A549 (cell line): ENCODE measurements at regions not wholly inside any gene's neighbourhood (a gene's known extent, or its start where the extent isn't known, plus 50 kb on each side); places are given as distances from the start of the nearest gene placed in this dataset.

Experiments
- BHLHE40 ChIP-seq: IDR thresholded peaks from 2 replicates; pipeline ENCODE4 v1.6.1; 2012; ENCODE audit warnings: low read depth, low read length, inconsistent platforms
- EP300 ChIP-seq, 2 experiments: fragments of >200 bp; sonication (Bioruptor Twin); formaldehyde crosslinking; IDR thresholded peaks; 2 replicates in 1 of 2; 3 replicates in 1 of 2; pipeline ENCODE4 v1.6.1; 2016 to 2017
- HOXB13 ChIP-seq: fragments of 250-450 bp; sonication (Bioruptor Pico); IDR thresholded peaks from 2 replicates; pipeline ENCODE4 v1.5.0; 2020; ENCODE audit warnings: low read depth, mild to moderate bottlenecking, moderate library complexity
- TF ChIP-seq, protein P1 (sequence below): fragments of 450-650 bp; IDR thresholded peaks from 2 replicates; pipeline ENCODE4 v1.6.1; 2014; ENCODE audit warnings: antibody characterized with exemption
- TF ChIP-seq, protein P2 (sequence below): fragments of 250-450 bp; sonication (Bioruptor Pico); IDR thresholded peaks from 2 replicates; pipeline ENCODE4 v1.5.0; 2021; ENCODE audit warnings: mild to moderate bottlenecking, moderate library complexity, borderline replicate concordance
- TF ChIP-seq, protein P3 (sequence below): fragments of 200-600 bp; sonication (generic); IDR thresholded peaks from 2 replicates; pipeline ENCODE4 v1.6.1; 2016; ENCODE audit warnings: antibody characterized with exemption, mild to moderate bottlenecking, moderate library complexity

DNA sequence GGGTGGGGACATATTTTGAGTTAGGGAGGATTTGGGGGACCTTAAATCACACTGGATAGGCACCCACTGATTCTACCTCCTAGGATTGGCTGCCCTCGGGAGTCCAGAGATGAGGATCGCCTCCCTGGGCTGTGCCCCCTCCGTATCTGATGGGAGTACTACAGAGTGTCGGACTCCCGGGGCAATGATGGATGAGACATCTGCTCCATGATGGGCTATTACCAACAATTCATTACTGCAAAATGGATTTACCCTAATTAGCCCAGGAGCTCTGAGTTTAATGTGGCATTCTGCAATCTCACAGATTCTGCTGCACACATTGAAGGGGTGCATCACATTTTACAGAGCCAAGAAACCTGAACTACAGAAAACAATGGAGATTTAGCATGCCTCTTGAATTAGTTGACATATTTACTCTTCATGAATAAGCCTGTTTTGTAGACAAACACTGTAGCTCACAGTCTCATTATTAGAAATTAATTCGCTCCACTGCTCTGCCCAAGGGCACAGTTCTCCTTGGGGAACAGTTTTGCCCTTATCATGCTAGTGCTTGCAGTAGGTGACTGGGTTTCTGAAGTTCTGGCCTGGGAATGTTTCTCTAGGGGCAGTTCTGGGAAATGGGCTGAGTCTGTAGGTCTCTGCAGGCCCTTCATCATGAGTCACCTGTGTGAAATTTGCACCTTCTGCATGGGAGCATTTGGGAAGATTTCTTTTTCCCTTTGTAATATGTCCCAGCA lies 217.1 kb upstream of the PLET1 start:
- no peak for TF ChIP-seq EP300 (IDR thresholded peaks at IDR 0.05)
- TF ChIP-seq, protein P1, sequence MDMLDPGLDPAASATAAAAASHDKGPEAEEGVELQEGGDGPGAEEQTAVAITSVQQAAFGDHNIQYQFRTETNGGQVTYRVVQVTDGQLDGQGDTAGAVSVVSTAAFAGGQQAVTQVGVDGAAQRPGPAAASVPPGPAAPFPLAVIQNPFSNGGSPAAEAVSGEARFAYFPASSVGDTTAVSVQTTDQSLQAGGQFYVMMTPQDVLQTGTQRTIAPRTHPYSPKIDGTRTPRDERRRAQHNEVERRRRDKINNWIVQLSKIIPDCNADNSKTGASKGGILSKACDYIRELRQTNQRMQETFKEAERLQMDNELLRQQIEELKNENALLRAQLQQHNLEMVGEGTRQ: no peak
- TF ChIP-seq BHLHE40: no peak
- no peak for TF ChIP-seq HOXB13 (CRISPR knock-in tag)
- TF ChIP-seq, protein P2, sequence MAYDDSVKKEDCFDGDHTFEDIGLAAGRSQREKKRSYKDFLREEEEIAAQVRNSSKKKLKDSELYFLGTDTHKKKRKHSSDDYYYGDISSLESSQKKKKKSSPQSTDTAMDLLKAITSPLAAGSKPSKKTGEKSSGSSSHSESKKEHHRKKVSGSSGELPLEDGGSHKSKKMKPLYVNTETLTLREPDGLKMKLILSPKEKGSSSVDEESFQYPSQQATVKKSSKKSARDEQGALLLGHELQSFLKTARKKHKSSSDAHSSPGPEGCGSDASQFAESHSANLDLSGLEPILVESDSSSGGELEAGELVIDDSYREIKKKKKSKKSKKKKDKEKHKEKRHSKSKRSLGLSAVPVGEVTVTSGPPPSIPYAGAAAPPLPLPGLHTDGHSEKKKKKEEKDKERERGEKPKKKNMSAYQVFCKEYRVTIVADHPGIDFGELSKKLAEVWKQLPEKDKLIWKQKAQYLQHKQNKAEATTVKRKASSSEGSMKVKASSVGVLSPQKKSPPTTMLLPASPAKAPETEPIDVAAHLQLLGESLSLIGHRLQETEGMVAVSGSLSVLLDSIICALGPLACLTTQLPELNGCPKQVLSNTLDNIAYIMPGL: no peak
- TF ChIP-seq, protein P3, sequence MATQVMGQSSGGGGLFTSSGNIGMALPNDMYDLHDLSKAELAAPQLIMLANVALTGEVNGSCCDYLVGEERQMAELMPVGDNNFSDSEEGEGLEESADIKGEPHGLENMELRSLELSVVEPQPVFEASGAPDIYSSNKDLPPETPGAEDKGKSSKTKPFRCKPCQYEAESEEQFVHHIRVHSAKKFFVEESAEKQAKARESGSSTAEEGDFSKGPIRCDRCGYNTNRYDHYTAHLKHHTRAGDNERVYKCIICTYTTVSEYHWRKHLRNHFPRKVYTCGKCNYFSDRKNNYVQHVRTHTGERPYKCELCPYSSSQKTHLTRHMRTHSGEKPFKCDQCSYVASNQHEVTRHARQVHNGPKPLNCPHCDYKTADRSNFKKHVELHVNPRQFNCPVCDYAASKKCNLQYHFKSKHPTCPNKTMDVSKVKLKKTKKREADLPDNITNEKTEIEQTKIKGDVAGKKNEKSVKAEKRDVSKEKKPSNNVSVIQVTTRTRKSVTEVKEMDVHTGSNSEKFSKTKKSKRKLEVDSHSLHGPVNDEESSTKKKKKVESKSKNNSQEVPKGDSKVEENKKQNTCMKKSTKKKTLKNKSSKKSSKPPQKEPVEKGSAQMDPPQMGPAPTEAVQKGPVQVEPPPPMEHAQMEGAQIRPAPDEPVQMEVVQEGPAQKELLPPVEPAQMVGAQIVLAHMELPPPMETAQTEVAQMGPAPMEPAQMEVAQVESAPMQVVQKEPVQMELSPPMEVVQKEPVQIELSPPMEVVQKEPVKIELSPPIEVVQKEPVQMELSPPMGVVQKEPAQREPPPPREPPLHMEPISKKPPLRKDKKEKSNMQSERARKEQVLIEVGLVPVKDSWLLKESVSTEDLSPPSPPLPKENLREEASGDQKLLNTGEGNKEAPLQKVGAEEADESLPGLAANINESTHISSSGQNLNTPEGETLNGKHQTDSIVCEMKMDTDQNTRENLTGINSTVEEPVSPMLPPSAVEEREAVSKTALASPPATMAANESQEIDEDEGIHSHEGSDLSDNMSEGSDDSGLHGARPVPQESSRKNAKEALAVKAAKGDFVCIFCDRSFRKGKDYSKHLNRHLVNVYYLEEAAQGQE: no peak
